Heart right ventricle (tissue), 16 donors: ENCODE measurements at regions not wholly inside any gene's neighbourhood (a gene's known extent, or its start where the extent isn't known, plus 50 kb on each side); places are given as distances from the start of the nearest gene placed in this dataset.
"Not testable (repeated sequence)": the region's sequence is repeated elsewhere in the genome, so short reads cannot be mapped to it uniquely, and the experiment has no call there.

Experiments used
- ATAC-seq, 8 donors: fragments of 200-7000 bp; cut with Tn5 transposase; one replicate each; pipeline ENCODE4 v1.9.1; 2020; ENCODE audit warnings: mild to moderate bottlenecking in 8 of 8, moderate library complexity in 8 of 8, moderate number of reproducible peaks in 1 of 8
- DNase-seq, 2 donors: peaks; one replicate each; pipeline ENCODE4 v3.0.0-alpha.2; 2020
- H3K27ac ChIP-seq, 10 donors: fragments of 200-600 bp; sonication (generic) in 2 of 10; one replicate each; pipeline versions ENCODE4 v1.5.0 to v1.8.0; 2020 to 2022; ENCODE audit warnings: mild to moderate bottlenecking in 3 of 10
- H3K27me3 ChIP-seq, 7 donors: fragments of 200-600 bp; one replicate each; pipeline ENCODE4 v1.8.0; 2021 to 2022; ENCODE audit warnings: mild to moderate bottlenecking in 2 of 7
- H3K36me3 ChIP-seq, 9 donors: fragments of 200-600 bp; sonication (generic) in 1 of 9; one replicate each; pipeline versions ENCODE4 v1.5.0 to v1.8.0; 2020 to 2022; ENCODE audit warnings: mild to moderate bottlenecking in 2 of 9
- H3K4me1 ChIP-seq, 9 donors: fragments of 200-600 bp; sonication (generic) in 1 of 9; one replicate each; pipeline versions ENCODE4 v1.5.0 to v1.8.0; 2020 to 2022; ENCODE audit warnings: mild to moderate bottlenecking in 4 of 9
- H3K4me3 ChIP-seq, 10 donors: fragments of 200-600 bp; sonication (generic) in 2 of 10; one replicate each; pipeline versions ENCODE4 v1.5.0 to v1.8.0; 2020 to 2022; ENCODE audit warnings: mild to moderate bottlenecking in 7 of 10, moderate library complexity in 2 of 10
- H3K9me3 ChIP-seq, 11 donors: fragments of 200-600 bp in 10 of 11; sonication (generic) in 2 of 11; one replicate each; pipeline versions ENCODE4 v1.5.0 to v1.8.0; 2013 to 2022; ENCODE audit warnings: mild to moderate bottlenecking in 2 of 11, control low read depth in 1 of 11, moderate library complexity in 1 of 11
- whole genome bisulfite sequencing, 2 donors: extraction: QIAGEN DNeasy Blood & Tissue Kit; methylation state at CpG; one replicate each; pipeline ENCODE4 v1.1.7; 2013; ENCODE audit warnings: inconsistent platforms in 1 of 2; 5-methylcytosine and 5-hydroxymethylcytosine counted together
- intact Hi-C, 10 donors: fragments of 100-400 bp; cut with DNase I; formaldehyde crosslinking; loops; one replicate each; pipeline versions ENCODE4 v1.11.1 to v1.14.2; 2022
- TF ChIP-seq, protein P1 (sequence below), 9 donors: fragments of 200-600 bp; sonication (generic) in 2 of 9; IDR thresholded peaks; one replicate each; pipeline versions ENCODE4 v1.5.0 to v1.8.0; 2021 to 2022; ENCODE audit warnings: antibody characterized with exemption in 9 of 9, mild to moderate bottlenecking in 5 of 9, moderate library complexity in 1 of 9
- donor health status: Arrhythmogenic right ventricular cardiomyopathy.
- donor health status: ischemic (EF 13 %, LVEDD 7.1; RV severe dilation, severe dysfunction).
- donor health status: healthy with polysubstance abuse.
- donor health status: DM: no; HTN: yes; CAD: no.
- donor health status: DM: no; HTN: no; CAD: no.
- donor health status: ischemic (EF 25% LVEDD 6.9; RV normal size, moderate dysfunction).
- donor health status: ischemic (EF 25% LVEDD 5.7; RV mildly dilated, moderate dysfunction).
- donor health status: healthy.
- donor health status: DM: yes; HTN: yes; CAD: no.
- donor health status: Ischemic cardiomyopathy.
- donor health status: ischemic (EF 35%, LVEDD 5.7; RV mildly dilated, moderate dysfunction).
- donor health status: nonischemic (EF 11% LVEDD 7.7; RV severe dilation, severe dysfunction).
- donor health status: DM: yes; HTN: yes; CAD: no.
- donor health status: PGD.
- donor health status: ischemic (EF 29% LVEDD 5.4; RV normal size, mild dysfunction).
- donor health status: nonischemic (EF 23%, LVEDD 6.1; RV moderate dilation, normal function).

GRCh38 chr13:79932556-79932955, 408.4 kb downstream of the SPRY2 start:
- Histone ChIP-seq H3K27ac (no peak overlapping the region), H3K4me1 (peaks cover 0 to 15% (median 12%) of the 10 kb centered on the region in 9 donors), H3K4me3 (no peak overlapping the region), H3K27me3 (no peaks in the 10 kb centered on the region), H3K36me3 (no peaks in the 10 kb centered on the region), H3K9me3 (peaks cover 0 to 11% (median 5%) of the 10 kb centered on the region in 11 donors)
- intact Hi-C loops: no loop called here
- TF ChIP-seq, protein P1, sequence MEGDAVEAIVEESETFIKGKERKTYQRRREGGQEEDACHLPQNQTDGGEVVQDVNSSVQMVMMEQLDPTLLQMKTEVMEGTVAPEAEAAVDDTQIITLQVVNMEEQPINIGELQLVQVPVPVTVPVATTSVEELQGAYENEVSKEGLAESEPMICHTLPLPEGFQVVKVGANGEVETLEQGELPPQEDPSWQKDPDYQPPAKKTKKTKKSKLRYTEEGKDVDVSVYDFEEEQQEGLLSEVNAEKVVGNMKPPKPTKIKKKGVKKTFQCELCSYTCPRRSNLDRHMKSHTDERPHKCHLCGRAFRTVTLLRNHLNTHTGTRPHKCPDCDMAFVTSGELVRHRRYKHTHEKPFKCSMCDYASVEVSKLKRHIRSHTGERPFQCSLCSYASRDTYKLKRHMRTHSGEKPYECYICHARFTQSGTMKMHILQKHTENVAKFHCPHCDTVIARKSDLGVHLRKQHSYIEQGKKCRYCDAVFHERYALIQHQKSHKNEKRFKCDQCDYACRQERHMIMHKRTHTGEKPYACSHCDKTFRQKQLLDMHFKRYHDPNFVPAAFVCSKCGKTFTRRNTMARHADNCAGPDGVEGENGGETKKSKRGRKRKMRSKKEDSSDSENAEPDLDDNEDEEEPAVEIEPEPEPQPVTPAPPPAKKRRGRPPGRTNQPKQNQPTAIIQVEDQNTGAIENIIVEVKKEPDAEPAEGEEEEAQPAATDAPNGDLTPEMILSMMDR (IDR thresholded peaks at IDR 0.05): no peak
- ATAC-seq (no peak), DNase-seq (no peak)
- 57 to 59% methylated on average over 2 of the region's 2 CpGs for whole genome bisulfite sequencing, 2 donors

GRCh38 chr13:79923973-79924556, 416.9 kb downstream of the SPRY2 start:
- DNase-seq, intact Hi-C loops, H3K27ac ChIP-seq, H3K27me3 ChIP-seq, H3K4me3 ChIP-seq, H3K4me1 ChIP-seq, ATAC-seq, H3K36me3 ChIP-seq: not testable (repeated sequence)
- peaks cover 0 to 49% (median 14%) of the 10 kb centered on the region in 11 donors for H3K9me3 ChIP-seq
- WGBS, 2 donors: 99 to 100% methylated on average over 1 of the region's 1 CpG

DNA sequence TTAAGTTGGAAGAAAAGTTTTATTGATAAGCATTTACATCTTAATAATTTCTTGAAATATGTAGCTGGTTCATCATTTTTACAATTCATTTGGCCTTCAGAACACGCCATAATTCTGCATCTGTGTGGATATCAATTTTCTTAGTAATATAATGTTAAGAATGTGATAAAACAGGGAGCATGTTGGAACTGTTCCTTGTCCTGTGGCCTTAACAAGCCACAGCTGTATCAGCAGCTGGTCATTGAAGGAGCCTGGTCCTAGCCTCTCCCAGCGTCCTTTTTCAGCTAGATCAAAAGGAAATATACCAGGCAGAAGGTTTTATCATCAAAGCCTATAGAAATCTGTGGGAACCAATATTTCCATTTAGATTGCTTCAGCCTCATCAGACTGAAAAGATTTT, 421.8 kb downstream of the SPRY2 start:
- ATAC-seq: peak in 5 of 8 donors; percentile 37 to 72 (median 63)
- intact Hi-C loops: loop anchor here in 1 of 10 donors (10.0 kb wide), 1 partner anchor 416 kb away; no protein-coding TSS in a partner anchor
- Histone ChIP-seq H3K36me3 (no peaks in the 10 kb centered on the region), H3K4me3 (no peak overlapping the region), H3K4me1 (peaks cover 0 to 25% (median 7%) of the 10 kb centered on the region in 9 donors), H3K27me3 (no peaks in the 10 kb centered on the region), H3K9me3 (peaks cover 0 to 38% (median 11%) of the 10 kb centered on the region in 11 donors), H3K27ac (peak overlapping the region in 2 of 10 donors; percentile 11 to 28)
- DNase-seq: no peak
- TF ChIP-seq, protein P1 (IDR thresholded peaks at IDR 0.05): no peak
- WGBS, 2 donors: 60 to 66% methylated on average over 2 of the region's 2 CpGs

GRCh38 chr13:79918620-79919019, 422.3 kb downstream of the SPRY2 start:
- H3K9me3 ChIP-seq: peaks cover 0 to 33% (median 7%) of the 10 kb centered on the region in 11 donors
- ATAC-seq: no peak
- peak overlapping the region in 2 of 10 donors; percentile 11 to 28 for H3K27ac ChIP-seq
- H3K36me3 ChIP-seq: no peaks in the 10 kb centered on the region
- no peak overlapping the region for H3K4me3 ChIP-seq
- no peak for DNase-seq
- H3K4me1 ChIP-seq: peaks cover 0 to 25% (median 7%) of the 10 kb centered on the region in 9 donors
- WGBS, 2 donors: 73 to 77% methylated on average over 3 of the region's 3 CpGs
- no peaks in the 10 kb centered on the region for H3K27me3 ChIP-seq
- TF ChIP-seq, protein P1 (IDR thresholded peaks at IDR 0.05): no peak
- intact Hi-C loops: loop anchor here in 1 of 10 donors (10.0 kb wide), 1 partner anchor 416 kb away; no protein-coding TSS in a partner anchor

DNA sequence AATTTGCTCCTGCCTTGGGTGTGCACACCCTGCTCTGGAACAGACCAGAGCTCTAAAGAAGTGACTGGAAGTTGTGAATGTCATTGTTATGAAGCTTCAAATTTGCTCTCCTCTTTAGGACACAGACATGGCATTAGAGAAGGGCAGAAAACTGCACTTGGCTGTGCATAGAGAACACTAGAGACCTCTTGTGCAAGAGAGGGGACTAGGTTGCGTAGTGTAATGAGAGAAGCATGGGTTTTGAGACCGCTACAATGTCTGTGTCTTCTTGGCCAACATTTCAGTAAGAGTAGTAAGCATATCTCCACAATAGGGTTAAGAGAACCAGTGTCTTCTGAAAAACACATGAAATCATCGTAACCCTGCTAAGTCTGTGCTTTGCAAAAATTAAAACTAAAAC, 423.3 kb downstream of the SPRY2 start:
- ATAC-seq: no peak
- TF ChIP-seq, protein P1 (IDR thresholded peaks at IDR 0.05): no peak
- Histone ChIP-seq H3K9me3 (peaks cover 0 to 24% (median 7%) of the 10 kb centered on the region in 11 donors), H3K4me1 (peaks cover 0 to 26% (median 7%) of the 10 kb centered on the region in 9 donors), H3K4me3 (no peak overlapping the region), H3K27ac (no peak overlapping the region), H3K36me3 (no peaks in the 10 kb centered on the region), H3K27me3 (no peaks in the 10 kb centered on the region)
- intact Hi-C loops: loop anchor here in 1 of 10 donors (10.0 kb wide), 1 partner anchor 417 kb away; no protein-coding TSS in a partner anchor
- DNase-seq: no peak
- WGBS, 2 donors: 93 to 99% methylated on average over 3 of the region's 3 CpGs
